HG03460 (cell line): ENCODE measurements at regions not wholly inside any gene's neighbourhood (a gene's known extent, or its start where the extent isn't known, plus 50 kb on each side); places are given as distances from the start of the nearest gene placed in this dataset.
"Not testable (repeated sequence)": the region's sequence is repeated elsewhere in the genome, so short reads cannot be mapped to it uniquely, and the experiment has no call there.

Source experiments
- ATAC-seq: cut with Tn5 transposase; IDR thresholded peaks from one replicate; pipeline ENCODE4 v1.9.1; 2021; ENCODE audit not compliant: unreplicated experiment

DNA sequence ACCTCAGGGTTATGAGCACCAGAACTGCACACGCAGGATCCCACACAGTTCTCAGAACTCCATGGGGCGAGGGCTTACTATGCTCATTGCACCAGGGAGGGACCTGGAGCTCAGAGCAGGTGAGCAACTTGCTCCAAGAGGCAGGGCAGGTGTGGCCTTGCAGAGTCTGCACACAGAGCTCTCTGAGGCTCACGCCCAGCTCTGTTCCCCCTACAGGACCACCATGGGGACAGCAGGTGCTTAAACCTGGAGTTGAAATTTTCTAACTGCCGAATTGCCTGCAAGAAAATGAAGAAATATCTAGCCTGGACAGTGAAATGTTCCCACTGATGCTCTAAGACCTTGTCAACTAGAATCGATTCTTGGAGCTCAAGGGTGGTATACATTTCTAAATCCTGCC is 49.9 kb upstream of the MSMB start:
- ATAC-seq = not testable (repeated sequence)

DNA sequence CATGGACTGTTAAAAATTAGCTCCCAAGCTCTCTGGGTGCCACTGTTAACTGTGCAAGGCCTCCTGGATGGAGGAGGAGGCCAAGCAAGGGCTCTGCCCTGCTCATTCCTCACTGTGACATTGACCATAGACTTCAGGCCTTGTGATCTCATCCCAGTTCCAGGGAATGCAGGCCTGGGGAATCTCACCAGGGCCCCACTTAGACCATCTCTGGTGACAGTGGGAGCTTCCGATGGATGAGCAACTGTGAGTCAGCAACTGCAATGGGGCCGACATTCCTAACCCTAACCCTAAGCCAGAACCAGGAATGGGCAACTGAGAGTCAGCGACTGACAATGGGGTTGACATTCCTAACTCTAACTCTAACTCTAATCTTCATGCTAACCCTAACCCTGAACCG is 50.4 kb upstream of the MSMB start:
- no peak for ATAC-seq

DNA sequence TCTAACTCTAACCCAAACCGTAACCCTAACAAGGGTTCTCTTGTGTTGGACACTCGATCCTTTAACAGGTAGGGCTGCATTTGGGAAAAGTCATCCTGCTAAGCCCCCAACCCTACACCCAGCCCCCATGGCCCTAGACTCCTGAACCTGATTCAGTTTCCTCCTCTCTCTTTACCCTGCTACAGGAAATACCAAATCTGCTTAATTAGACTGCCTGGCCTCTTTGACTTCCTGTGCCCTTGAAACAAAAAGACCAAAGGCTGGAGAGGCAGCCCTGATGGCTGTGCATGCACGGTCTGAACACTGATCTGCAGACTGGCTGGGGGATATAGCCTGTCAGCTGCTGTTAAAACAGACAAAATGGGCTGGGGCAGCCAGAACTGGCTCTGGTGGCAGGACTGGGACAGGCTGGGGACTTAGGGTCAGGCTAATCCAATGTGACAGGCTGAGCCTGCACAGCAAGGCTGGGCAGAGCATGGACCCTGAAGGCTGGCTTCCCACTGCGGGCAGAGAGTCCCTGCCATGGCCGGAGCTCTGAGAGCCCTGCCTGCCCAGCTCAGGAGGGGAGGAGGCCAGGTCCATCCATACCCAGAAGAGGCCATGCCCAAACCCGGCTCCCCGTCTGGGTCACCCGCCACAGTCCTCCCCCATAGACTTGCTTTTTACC is 51.0 kb upstream of the MSMB start:
- no peak for ATAC-seq

DNA sequence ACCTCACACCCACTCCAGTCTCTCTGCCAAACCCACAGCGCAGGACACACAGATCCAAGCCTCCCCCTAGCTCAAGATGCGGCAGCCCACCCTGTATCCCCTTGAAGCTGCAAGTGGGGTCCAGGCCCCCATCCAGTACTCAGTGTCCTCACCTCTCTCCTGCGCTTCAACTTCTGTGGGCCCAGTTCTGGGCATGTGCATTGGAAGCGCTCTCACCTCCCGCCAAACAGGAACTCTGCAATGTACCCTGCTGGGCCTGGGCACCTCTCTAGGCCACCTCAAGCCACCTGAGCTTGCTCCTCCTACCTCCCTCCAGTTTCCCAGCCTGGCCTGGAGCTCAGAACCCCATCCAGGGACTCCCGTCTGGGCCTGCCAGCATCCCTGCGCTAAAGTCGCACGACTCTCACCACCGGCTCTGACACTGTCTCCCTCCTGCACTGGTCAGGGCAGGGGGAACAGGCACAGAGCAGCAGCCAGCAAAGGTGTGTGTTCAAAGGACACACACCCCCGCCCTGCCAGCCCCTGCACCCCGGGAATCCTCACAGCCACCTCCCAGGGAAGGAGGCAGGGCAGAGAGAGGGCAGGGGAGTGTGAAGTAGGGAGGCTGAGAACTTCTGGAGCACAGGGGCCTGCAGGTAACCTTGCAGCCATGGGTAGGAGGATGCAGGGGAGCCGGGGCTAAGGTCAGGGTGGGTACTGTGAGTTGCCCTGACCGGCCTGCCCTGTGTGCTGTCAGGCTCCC is 51.7 kb upstream of the MSMB start:
- no peak for ATAC-seq

DNA sequence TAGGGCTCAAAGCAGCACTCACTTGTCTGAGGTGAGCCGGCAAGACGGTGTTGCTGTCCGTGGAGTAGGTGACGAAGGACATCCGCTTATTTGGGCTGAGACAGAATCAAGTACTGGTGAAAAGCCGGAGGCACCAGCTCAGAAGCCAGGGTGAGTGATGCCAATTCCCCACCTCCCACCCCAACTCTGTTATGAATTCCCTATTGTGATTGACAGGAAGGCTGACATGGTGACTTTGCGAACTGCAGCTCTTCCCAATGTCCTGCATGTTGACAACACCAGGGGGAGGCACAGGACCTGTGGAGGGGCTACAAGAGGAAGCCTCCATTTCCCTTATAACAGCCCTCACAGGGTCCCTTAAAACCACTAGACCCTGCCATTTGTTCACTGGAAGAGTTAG is 52.3 kb upstream of the MSMB start:
- ATAC-seq = no peak

DNA sequence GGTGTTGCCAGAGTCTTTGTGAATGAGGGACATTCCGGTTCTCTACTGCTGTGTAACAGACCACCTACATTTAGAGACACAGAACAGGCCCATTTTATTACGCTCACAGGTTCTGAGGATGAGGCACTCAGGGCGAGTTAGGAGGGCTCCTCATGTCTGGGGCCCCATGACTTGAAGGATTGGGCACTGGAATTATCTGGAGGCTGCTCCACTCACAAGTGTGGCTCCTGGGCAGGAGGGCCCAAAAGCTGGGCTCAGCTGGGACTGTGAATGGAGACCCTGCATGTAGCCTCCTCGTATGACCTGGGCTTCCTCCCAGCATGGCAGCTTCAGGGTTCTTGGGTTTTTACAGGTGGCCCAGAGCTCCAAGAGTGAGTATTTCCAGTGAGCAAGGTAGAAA is 52.9 kb upstream of the MSMB start:
- ATAC-seq = not testable (repeated sequence)

DNA sequence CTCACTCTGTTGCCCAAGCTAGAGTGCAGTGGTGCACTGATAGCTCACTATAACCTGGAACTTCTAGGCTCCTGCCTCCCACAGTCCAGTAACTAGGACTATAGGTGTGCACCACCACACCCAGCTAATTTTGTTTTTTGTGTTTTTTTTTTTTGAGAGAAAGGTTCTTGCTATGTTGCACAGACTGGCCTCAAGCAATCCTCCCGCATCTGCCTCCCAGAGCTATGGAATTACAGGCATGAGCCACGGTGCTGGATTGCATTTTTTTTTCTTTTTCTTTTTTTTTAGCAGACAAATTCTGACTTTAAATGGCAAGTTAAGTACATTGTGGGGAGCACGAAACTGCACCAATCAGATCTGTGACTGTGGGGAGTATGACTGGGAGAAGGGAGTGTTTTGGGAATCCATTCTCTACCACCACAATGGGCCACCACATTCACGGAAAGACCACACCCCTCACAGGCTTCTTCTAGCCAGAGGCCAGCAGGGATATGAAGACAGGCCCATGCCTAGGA is 58.1 kb upstream of the MSMB start:
- ATAC-seq = no peak

DNA sequence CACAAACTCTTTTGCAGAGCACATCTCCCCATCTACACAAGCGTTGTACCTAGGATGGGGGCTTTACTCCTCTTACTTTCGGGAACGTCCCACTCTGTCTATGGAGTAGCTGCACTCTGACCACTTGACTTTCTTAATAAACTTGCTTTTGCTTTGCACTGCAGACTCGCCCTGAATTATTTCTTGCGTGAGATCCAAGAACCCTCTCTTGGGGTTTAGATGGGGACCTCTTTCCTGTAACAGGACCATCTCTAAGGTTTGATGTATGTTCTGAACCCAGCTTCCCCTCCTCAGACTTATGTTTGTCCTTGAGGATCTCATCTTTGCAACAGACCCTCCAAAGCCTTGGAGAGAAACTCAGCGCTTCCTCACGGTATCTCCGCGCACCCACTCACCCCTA is 59.3 kb upstream of the MSMB start:
- ATAC-seq = not testable (repeated sequence)

DNA sequence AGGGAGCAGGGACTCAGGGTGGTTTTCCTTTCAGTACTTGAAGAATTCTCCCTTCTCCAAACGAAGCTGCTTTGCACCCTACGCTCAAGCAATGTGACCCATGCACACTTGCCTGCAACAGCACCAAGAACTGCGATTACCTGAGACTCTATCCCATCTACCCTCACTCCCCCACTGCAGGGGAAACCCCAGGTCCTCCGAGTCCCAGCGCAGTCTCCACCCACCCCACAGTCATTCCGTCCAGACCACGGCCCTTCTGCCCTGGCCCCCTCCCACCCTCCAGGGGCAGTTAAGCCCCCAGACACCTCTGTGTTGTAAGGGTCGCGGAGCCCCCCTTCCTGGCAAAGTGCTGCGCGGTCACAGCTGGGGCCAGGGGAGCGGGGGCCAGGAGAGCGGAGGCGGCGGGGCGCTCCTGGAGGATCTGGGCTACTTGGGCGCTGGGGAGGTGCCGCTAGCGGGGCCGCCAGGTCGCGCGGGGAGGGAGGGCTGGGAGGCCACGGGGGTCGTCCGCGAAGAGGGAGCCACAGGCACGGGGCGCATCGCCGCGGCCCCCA is 59.9 kb upstream of the MSMB start:
- ATAC-seq = not testable (repeated sequence)

DNA sequence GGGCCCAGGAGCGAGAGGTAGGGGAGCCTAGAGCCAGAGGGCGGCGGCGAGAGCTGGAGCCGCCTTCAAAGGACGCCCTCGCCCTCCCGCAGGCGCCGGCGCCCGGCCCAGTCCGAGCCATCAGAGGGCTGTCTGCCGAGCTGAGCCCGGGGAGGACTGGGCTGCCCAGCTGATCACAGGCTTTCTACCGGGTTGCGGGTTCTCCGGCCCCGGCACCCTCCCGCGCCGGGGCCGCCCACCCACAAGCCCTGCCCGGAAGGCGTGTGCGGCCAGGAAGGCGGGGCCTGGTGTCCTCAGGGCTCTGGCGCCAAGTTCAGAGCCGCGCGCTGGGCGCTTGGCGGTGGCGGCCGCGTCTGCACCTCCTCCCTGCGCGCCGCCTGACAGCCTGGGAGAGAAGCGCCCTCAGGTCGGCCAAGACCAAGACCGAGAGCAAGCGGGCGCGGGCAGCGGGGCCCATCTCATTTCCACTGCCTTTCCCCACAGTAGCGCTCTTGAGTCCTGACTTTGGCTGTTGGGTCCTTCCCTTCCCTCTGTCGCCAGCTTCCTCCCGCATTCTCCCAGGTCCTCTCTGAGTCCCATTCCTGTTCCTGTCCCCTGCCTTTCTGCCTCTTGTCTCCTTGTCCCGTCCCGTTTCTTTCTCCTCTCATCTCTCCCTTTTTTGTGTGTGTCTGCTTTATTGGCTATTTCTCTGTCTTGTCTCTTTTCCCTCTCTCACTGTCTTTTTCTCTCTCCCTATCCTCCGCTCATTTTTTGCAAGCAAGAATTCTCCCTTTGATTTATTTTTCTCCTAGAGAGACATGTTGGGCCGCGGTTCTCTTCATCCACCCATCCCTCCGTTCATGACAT is 60.6 kb upstream of the MSMB start:
- ATAC-seq = no peak

DNA sequence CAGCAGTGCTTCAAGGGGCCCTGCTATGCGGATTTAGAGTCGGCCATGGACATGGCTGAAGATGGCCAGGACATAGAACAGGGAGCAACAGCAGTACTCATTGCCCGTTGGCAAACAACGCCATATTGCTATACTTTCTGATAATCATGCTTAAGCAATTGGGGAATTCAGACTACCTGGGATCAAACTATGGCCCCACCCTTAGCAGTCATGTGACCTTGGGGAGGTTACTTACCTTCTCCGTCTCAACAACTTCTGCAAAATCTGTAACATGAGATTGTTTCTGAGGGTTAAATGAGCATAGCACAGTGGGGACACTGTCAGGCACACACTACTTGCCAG is 62.1 kb upstream of the MSMB start:
- not testable (repeated sequence) for ATAC-seq

DNA sequence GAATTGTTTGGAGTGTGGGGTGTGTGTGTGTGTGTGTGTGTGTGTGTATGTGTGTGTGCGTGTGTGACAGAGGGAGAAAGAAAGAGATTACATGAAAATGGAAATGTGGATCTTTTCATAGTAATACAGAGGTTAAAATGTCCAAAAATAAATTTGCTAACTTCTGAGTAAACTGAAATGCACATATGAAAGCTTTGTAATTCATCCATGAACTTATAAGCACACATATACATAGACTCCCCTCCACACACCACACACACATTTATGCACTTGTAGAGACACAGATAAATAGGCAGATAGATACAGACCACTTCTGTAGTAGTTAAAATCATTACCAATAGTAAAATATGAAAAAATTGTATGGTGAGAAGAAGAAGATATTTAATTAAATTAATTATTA is 108.2 kb upstream of the MSMB start:
- ATAC-seq = not testable (repeated sequence)

DNA sequence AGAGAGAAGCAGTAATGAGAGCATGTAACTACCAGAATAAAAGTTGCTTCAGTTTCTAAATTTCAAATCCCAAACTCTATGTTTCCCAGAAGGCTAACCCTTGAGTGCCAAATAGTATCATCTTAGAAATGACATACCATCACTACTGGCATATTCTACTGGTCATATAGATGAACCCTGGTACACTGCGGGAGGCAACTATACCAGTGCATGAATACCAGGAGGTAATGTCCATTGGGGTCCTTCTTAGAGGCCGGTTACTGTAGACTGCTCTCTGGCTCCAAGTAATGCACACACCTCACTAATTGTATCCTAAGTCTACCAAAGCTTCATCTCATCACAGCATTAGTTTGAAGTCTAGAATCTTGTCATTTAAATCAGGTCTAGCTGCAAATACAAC is 108.6 kb upstream of the MSMB start:
- ATAC-seq = not testable (repeated sequence)

DNA sequence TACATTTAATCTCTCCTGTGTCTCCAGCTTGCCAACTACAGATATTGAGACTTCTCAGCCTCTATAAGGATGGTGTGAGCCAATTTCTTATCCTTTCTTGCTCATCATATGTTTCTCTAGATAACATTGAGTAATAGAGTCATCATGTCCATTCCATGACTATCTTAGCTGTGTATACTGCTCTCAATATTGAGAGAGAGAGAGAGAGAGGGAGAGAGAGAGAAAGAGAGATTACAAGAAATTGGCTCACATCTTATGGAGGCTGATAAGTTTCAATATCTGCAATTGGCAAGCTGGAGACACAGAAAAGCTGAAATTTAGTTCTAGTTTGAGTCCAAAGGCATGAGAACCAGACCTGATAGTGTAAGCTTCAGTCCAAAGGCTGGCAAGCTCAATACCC is 110.8 kb upstream of the MSMB start:
- ATAC-seq = not testable (repeated sequence)

DNA sequence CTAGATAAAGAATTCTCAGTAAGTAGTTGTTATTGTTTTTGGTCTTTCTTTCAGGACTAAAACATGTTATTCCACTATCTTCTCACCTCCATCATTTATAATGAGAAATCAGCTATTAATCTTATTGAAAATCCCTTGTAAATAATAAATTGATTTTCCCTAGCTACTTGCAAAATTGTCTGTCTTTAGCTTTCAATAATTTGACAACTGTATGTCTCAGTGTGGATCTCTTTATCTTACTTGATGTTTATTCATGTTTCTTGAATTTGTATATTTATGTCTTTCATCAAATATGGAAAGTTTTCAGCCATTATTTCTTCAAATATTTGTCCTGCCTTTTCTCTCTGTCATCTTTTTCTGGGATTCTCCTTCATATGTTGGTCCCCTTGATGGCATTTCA is 117.1 kb upstream of the ANTXRL start:
- no peak for ATAC-seq

DNA sequence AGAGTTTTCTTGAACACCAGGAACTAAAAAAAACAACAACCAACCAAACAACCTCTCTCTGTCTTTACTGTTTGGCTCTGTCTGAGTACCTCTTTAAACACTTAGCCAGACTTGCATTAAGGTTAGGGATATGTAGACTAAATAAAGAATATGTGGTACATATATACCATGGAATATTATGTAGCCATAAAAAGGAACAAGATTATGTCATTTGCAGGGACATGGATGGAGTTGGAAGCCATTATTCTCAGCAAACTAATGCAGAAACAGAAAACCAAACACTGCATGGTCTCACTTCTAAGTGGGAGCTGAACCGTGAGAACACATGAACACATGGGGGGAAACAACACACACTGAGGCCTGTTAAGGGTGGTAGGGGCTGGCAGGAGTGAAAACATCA is 116.0 kb upstream of the ANTXRL start:
- no peak for ATAC-seq

DNA sequence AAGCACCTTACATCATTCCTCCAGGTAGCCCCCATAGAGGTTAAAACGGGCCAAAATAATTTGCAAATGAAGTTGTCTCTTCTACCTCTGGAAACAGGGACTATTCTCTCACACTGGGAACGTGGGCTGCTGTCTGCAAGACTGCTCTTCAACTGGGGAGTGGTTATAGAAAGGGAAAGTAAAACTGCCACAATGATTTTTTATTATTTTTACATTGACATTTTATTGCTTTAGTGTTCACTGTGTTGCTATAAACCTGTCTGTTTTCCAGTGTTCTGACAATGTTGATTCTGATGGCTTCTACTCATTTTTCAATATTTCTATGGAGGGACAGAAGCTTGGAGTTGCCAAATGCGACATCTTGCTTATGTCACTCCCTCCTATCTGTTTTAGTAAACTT is 115.1 kb upstream of the ANTXRL start:
- no peak for ATAC-seq

DNA sequence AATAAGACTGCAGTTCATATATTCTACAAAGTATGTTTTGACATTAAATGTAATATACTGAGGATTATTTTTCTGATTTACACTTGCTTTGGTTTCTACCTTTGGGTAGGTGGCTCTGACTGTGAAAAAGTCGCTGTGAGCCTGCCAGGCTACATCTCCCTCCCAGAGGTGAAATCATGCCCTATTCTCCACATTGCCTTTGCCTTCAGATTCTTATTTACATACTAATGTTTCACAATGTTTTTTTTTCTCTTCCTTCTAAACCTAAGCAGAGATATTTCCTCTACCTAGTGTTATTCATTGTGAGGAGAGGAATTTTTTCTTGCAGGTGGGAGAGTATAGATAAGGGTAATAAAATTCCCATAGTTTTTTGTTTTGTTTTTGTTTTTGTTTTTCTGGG is 111.5 kb upstream of the ANTXRL start:
- no peak for ATAC-seq

DNA sequence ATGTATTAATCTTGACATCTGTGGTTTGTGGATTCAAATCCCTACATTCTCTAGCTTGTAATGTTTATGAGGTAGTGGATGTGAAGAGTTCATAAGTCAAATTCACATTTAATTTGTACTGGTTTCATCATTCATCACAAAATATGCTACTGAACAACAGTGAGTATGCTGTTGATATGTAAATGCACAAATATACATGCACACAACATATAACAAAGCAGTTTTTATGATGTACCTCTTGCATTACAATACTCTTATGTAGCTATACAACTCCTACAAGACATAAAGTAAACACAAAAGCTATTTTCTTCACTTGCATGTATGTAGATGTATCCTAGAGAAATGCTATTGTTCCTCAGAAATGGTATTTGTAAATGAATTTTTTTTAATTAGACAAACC is 111.0 kb upstream of the ANTXRL start:
- ATAC-seq = no peak

DNA sequence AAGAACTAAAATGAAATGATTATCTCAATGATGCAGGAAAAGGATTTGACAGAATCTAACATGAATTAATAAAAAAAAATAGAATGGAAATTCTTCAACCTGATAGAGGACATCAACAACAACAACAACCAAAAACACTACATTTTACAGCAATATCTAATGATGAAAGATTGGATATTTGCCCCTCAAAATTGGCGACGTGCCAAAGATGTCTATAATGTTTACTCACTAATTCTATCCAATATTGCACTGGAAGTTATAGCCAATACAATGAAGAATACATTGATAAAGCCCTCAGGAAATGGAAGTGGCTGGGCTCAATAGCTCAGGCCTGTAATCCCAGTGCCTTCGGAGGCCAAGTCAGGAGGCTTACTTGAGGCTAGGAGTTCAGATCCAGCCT is 99.4 kb upstream of the ANTXRL start:
- not testable (repeated sequence) for ATAC-seq

DNA sequence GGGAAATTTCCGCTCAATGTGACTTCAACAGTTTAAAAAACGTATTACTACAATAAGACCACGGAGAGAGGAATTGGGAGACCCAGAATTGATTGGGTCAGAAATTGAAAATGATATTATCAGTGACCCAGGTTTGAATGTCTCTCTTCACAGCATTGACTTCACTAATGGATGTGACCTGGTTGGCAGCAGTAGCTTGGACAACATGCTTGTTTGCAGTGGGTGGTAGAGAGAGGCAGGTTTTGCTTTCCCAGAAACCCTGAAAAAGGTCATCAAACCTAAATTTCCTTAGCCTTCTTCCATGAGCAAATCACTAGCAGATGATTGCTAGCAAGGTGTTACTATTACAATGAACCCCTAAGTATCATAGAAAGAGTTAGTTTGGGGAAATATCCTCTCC is 89.7 kb upstream of the ANTXRL start:
- no peak for ATAC-seq
